ENCODE measurements at regions not wholly inside any gene's neighbourhood (a gene's known extent, or its start where the extent isn't known, plus 50 kb on each side); places are given as distances from the start of the nearest gene placed in this dataset.

GRCh38 chr1:29870621-29871020 lies 634.3 kb downstream of the PTPRU start:
- no peak for TF ChIP-seq CTCF (IDR thresholded peaks at IDR 0.05; ENCODE audit: insufficient read depth, low read depth, low read length, missing control alignments)
- no peak overlapping the region for H3K4me3 ChIP-seq (ENCODE audit: low read length)
- no peak for DNase-seq (ENCODE audit: low read depth)

GRCh38 chr1:29869802-29870201 lies 633.5 kb downstream of the PTPRU start:
- no peak for DNase-seq (ENCODE audit: low read depth)
- no peak overlapping the region for H3K4me3 ChIP-seq (ENCODE audit: low read length)
- TF ChIP-seq CTCF (IDR thresholded peaks at IDR 0.05; ENCODE audit: insufficient read depth, low read depth, low read length, missing control alignments) = no peak

- no peak overlapping the region for H3K4me3 ChIP-seq (ENCODE audit: low read length)
- TF ChIP-seq CTCF (IDR thresholded peaks at IDR 0.05; ENCODE audit: insufficient read depth, low read depth, low read length, missing control alignments) = no peak
- no peak for DNase-seq (ENCODE audit: low read depth)
Measured at GRCh38 chr1:29868944-29869343, 632.6 kb downstream of the PTPRU start.

GRCh38 chr1:29868096-29868495 lies 631.8 kb downstream of the PTPRU start:
- DNase-seq (ENCODE audit: low read depth) = no peak
- no peak for TF ChIP-seq CTCF (IDR thresholded peaks at IDR 0.05; ENCODE audit: insufficient read depth, low read depth, low read length, missing control alignments)

GRCh38 chr1:29865051-29865450 lies 628.7 kb downstream of the PTPRU start:
- TF ChIP-seq CTCF (IDR thresholded peaks at IDR 0.05; ENCODE audit: insufficient read depth, low read depth, low read length, missing control alignments) = no peak
- no peak overlapping the region for H3K4me3 ChIP-seq (ENCODE audit: low read length)
- no peak for DNase-seq (ENCODE audit: low read depth)

More at GRCh38 chr1:29868096-29868495, 631.8 kb downstream of the PTPRU start:
- no peak overlapping the region for H3K4me3 ChIP-seq (ENCODE audit: low read length)

GRCh38 chr1:29864431-29865022 lies 628.2 kb downstream of the PTPRU start:
- no peak for TF ChIP-seq CTCF (IDR thresholded peaks at IDR 0.05; ENCODE audit: insufficient read depth, low read depth, low read length, missing control alignments)
- H3K4me3 ChIP-seq (ENCODE audit: low read length) = no peak overlapping the region
- no peak for DNase-seq (ENCODE audit: low read depth)

GRCh38 chr1:29861922-29862321 lies 625.6 kb downstream of the PTPRU start:
- no peak for TF ChIP-seq CTCF (IDR thresholded peaks at IDR 0.05; ENCODE audit: insufficient read depth, low read depth, low read length, missing control alignments)
- H3K4me3 ChIP-seq (ENCODE audit: low read length) = no peak overlapping the region
- DNase-seq (ENCODE audit: low read depth) = no peak

Data from epithelial cell of esophagus (primary cell).